DND-41 (cell line): ENCODE measurements at regions not wholly inside any gene's neighbourhood (a gene's known extent, or its start where the extent isn't known, plus 50 kb on each side); places are given as distances from the start of the nearest gene placed in this dataset.
"Not testable (repeated sequence)": the region's sequence is repeated elsewhere in the genome, so short reads cannot be mapped to it uniquely, and the experiment has no call there.

Experiments used
- EZH2 ChIP-seq: IDR thresholded peaks from 3 replicates; pipeline ENCODE4 v1.6.1; 2012; ENCODE audit warnings: borderline replicate concordance, low read depth, mild to moderate bottlenecking, moderate library complexity, low read length, inconsistent platforms; ENCODE audit not compliant: severe bottlenecking
- TF ChIP-seq, protein P1 (sequence below): IDR thresholded peaks from 2 replicates; pipeline ENCODE4 v1.5.1; 2012; ENCODE audit warnings: borderline replicate concordance, low read length, moderate library complexity, mild to moderate bottlenecking; ENCODE audit not compliant: poor library complexity, severe bottlenecking; ENCODE audit errors: extremely low read depth

- TF ChIP-seq, protein P1, sequence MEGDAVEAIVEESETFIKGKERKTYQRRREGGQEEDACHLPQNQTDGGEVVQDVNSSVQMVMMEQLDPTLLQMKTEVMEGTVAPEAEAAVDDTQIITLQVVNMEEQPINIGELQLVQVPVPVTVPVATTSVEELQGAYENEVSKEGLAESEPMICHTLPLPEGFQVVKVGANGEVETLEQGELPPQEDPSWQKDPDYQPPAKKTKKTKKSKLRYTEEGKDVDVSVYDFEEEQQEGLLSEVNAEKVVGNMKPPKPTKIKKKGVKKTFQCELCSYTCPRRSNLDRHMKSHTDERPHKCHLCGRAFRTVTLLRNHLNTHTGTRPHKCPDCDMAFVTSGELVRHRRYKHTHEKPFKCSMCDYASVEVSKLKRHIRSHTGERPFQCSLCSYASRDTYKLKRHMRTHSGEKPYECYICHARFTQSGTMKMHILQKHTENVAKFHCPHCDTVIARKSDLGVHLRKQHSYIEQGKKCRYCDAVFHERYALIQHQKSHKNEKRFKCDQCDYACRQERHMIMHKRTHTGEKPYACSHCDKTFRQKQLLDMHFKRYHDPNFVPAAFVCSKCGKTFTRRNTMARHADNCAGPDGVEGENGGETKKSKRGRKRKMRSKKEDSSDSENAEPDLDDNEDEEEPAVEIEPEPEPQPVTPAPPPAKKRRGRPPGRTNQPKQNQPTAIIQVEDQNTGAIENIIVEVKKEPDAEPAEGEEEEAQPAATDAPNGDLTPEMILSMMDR, result not testable (repeated sequence)
- not testable (repeated sequence) for TF ChIP-seq EZH2
These were observed 64.4 kb upstream of the CSPG4 start for GRCh38 chr15:75776871-75777610.
